ENCODE measurements at regions not wholly inside any gene's neighbourhood (a gene's known extent, or its start where the extent isn't known, plus 50 kb on each side); places are given as distances from the start of the nearest gene placed in this dataset.
"Not testable (repeated sequence)": the region's sequence is repeated elsewhere in the genome, so short reads cannot be mapped to it uniquely, and the experiment has no call there.

DNA sequence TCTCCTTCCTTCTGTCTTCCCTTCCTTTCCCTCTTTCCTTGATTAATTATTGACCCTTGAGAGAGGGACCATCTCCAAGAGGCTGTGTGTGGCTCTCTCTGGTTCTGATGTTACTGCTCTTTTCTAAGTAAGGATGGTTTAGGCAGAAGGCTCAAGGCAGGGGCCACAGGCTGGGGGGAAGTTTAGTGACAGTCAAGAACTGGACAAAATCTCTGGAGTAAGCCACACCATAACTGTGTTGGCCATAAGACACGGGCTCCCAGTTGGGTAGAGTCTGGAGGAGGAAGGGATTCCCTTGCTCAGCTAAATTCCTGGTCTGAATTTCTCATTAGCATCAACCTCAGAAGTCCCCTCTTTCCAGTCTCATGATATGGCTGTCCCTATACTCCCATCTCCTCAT, 74.7 kb downstream of the BUD13 start:
- peak; percentile 41 for DNase-seq

DNA sequence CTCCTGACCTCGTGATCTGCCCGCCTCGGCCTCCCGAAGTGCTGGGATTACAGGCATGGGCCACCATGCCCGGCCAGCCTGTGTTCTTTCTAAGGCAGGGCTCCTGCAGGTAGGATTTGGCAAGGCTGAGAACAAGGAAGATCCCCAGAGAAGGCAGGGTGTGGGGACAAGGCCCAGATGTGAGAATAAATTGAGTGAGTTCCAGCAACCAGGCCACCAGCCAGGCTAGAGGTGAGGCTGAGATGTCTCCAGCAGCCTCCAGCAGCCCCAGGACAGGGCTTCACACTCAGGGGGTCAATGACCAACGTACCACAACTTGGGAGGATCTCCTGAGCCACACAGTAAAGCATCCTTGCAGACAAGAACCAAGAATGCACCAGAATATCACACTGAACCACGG, 75.1 kb downstream of the BUD13 start:
- DNase-seq = no peak

DNA sequence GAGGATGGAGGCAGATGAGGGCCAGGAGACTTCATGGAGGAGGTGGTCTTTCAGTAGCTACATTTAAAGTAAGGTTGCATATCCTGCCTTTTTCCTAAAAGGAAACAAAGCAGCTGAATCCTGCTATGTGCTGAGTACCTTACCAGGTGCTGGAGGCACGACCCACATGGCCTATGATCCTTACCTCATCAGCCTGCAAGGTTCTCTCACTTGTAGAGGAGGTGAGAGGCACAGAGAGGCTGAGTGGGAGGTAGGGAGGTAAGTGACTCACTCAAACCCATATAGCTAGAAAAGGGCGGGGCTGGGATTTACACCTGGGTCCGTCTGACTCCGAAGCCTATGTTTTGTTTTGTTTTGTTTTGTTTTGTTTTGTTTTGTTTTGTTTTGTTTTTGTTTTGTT, 75.8 kb downstream of the BUD13 start:
- DNase-seq = peak; percentile 57

DNA sequence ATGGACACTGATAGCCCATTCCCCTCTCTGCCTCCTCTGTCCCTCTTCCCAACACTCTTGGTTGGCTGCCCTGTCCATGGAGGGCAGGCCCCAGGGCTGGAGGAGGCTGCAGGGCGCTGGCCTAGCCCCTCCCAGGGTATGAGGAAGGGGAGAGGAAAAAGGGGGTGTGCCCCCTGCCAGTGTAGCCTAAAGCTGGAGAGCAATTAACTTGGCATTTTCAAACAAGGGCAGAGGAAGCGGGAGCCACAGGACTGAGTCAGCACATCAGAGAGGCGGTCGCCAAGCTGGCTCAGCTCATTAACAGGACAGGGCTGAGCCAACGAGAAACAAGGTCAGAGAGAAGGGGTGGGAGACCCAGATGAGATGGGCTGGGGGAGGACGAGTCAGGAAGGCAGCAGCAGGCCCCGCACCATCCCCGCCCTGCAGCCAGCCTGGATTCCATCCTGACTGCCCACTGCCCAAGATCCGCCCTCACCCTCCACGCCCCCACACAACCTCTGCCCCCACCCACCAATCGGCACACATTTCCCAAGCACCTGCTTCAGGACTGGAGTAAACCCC, 76.3 kb downstream of the BUD13 start:
- DNase-seq = peak; percentile 88

DNA sequence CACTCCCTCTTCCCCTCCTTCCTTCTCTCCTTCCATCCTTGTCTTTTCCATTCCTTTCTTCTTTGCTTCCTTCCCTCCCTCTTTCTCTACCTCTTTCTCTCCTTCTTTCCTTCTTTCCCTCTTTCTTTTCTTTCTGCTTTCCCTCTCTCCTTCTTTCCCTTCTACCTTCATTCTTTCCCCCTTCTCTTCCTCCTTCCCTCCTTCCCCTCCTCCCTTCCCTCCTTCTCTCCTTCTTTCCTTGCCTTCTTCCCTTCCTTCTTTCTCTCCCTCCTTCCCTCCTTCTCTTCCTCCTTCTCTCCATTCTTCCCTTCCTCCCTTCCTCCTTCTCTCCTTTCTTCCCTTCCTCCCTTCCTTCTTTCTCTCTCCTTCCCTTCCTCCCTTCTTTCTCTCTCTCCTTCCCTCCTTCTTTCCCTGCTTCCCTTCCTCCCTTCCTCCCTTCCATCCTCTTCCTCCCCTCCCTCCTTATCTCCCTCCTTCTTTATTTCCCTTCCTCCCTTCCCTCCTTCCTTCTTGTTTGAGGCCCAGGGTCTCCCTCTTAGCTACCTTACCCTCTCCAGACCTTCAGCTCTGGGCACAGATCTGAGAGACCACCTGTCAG, 77.0 kb downstream of the BUD13 start:
- no peak for DNase-seq

DNA sequence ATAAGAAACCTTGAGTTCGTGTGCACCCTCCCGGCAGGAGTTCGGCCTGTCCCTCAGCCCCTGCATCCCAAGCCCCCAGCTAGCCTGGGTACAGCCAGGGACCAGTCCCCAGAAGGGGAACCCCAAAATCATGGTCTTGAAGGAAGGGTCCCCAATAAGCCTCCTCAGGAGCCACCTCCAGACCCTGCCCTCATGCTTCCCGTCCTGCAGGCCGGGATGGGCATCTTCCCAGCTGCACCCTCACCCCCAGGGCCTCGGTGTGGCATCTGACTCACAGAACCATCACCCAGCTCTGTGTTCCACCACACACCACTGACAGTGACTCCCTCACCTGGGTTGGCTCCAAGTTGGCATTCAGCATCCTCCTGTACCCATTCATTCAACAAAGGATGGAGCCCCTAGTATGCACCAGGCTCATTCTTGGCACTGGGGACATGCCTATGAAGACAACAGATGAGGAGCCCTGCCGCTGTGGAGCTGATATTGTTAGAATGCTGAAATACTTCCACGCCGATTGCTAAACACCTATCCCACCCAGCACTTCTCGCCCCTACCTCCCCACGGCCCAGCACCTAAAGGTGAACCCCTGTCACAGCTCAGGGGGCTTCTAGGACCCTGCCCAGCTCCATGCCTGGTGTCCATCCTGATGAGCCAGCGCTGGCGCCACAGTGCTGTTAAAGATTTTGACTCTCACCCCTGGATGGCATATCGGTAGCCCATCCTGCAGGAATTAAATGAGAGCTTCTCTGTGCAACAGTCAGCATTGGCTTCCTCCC, 77.8 kb downstream of the BUD13 start:
- no peak for DNase-seq

DNA sequence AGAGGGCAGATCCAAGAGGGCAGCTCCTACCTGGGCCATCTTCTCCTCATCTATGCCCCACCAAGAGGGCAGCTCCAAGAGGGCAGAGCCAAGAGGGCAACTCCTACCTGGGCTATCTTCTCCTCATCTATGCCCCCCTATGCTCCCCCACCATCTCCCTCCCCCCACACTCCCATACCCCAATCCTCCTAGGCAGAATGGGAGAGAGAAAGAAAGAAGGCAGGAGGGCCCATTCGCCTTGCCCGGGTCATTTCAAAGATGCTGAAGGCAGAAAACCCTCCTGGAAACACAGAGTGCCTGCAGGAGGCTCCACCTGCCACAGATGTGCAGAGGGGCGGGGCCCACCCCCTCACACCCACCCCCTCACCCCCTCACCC, 78.5 kb downstream of the BUD13 start:
- no peak for DNase-seq

DNA sequence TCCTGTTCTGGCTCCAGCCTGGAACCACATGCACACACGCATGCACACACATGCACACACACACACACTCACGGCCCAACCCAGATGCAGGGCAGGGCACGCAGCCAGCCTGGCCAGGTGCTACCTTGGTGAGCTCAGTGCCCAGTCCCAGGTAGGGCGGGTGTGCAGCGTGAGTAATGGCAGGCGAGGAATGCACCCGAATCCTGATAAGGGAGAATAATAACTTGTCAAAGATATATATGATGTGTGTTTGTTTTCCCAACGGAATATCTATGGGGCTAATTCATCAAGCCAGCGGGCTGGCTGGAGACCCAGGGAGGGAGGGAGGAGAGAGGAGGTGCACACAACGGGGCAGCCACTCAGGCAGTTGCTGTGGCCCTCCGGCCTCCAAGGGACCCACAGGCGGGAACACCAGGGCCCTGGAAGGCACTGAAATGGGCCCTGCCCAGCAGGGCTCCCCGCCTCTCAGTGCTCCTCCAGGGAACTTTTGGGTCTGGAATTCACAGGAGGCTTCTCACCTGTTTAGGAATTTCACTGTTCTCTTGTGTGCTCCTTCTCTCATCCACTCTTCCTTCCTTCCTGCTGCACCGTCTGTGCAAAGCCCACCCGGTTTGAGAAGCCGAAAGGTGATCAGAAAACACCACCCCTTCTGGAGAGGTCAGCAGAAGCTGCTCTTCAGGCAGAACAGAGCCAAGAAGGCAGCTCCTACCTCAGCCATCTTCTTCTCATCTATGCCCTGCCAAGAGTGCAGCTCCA, 79.0 kb downstream of the BUD13 start:
- DNase-seq = no peak

DNA sequence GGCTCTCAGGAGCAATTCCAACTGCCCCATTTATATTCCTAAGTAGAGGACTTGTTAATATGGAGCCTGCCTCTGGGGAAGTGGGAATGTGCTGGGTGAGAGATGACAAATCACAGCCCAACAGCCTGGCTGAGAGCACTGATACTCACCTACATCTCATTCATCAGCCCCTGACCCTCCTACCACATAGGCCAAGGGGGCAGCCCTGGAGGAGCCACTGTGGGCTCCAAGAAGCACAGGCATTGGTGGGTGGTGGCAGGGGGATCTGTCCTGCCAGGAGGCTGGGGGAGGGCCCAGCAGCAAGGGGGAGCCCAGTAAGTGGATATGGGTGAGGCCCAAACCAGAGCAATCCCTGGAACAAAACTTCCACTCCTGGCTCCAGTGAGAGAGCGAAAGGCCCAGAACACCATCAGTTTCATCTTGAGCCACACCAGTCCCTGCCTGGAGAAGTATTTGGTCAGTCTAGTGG, 79.7 kb downstream of the BUD13 start:
- no peak for DNase-seq

DNA sequence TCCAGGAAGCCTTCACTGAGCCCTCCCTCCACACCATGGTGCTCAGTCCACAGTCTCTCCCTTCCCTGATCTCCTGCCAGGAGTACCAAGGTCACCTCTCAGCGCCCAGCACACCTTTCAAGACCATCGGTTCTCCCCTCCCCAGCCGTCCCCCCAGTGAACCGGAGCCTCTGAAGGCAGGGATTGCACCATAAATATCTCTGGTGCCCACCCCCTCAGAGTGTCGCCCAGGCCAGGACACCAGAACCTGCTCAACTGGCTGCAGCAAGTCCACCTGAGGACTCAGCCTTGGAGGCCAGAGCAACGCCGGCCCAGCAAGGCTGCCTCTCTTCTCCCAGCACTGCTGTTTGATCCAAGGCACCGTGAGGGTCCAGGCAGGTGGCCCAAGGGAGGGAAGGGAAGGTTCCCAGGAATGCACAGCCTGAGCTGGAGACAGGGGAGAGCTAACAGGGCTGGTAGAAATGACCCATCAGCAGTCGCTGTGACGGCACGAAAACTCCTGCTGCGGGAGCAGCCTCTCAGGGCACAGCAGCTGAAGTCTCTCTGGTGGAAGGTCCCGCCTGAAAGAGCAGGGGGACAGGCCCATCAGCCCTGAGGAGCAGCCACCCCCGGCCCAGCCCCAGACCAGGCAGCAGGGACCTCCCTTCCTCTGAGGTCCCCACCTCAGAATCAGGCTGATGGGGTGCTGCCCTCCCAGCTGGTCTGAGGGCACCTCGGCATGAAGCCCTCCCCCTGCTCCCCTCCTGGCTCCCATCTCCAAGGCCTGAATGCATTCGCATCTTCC, 80.3 kb downstream of the BUD13 start:
- DNase-seq = no peak

DNA sequence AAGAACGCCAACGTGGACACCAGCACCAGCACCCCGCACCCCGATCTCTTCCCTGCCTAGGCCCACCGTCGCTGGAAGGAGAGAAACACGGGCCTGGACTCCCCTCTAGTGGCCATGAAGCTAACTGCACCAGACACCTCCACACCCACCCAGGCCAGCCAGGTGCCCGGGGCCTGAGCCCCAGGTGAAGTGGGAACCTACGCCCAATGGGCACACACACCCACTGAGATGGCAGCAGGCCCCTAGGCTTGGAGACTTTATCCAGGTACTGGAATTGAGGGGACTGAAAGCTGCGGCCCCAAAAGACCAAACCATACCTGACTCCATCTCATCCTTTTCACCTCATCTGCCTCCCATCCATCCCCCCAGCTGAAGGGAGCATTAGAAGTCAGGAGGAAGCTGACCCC, 81.0 kb downstream of the BUD13 start:
- DNase-seq = peak; percentile 72

DNA sequence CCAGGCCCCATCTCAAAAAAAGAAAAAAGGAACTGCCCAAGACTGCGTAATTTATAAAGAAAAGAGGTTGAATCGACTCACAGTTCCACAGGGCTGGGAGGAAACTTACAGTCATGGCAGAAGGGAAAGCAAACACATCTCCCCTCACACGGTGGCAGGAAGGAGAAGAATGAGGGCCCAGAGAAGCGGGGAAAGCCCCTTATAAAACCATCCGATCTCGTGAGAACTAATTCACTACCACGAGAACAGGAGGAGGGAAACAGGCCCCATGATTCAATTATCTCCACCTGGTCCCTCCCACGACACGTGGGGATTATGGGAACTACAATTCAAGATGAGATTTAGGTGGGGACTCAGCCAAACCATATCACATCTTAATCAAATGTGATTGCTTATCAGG, 82.2 kb downstream of the BUD13 start:
- DNase-seq = no peak

DNA sequence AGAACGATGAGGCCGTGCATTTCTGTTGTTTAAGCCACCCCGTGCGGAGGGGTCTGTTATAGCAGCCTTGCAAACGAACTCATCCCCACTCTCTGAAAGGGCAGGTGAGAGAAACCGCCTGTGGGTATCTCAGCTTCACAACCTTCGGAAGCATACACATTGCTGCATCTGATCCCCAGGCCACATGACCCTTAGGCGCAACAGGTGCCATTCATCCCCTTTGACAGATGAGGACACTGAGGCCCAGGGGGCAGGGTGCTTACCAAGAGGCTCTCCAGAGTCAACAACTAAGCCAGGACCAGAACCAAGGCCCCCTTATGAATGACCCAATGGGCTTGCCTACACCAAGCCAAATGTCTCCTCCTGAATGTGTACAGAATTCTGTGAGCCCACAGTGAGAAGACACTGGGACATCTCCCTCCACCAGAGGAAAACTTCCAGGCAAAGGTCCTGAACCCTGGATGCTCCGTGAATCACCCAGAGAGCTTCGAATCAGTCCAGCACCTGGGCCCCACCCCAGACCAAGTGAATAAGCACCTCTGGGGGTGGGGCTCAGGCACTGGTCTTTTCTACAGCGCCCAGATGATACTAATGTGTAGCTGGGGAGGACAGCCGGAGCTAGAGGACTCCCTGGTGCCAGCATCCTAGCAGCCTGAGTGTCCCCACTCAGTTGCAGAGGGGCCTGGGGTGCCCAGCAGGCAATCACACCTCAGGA, 83.2 kb downstream of the BUD13 start:
- no peak for DNase-seq

DNA sequence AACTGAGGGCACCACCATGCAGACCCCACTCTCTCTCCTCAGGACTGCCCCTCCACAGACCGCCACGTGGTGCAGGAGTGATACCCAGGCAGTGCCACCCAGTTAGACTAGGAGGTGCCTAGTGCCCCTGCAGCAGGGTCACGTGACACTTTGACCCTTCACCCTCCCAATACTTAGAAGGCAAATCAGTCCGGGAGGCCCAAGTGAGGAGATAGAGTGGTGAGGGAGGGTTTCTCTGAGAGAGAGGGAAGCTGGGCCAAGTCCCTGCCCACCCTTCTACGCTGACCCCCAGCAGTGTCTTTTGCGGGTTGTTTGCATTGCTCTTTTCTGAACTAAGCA, 84.6 kb downstream of the BUD13 start:
- DNase-seq = no peak

DNA sequence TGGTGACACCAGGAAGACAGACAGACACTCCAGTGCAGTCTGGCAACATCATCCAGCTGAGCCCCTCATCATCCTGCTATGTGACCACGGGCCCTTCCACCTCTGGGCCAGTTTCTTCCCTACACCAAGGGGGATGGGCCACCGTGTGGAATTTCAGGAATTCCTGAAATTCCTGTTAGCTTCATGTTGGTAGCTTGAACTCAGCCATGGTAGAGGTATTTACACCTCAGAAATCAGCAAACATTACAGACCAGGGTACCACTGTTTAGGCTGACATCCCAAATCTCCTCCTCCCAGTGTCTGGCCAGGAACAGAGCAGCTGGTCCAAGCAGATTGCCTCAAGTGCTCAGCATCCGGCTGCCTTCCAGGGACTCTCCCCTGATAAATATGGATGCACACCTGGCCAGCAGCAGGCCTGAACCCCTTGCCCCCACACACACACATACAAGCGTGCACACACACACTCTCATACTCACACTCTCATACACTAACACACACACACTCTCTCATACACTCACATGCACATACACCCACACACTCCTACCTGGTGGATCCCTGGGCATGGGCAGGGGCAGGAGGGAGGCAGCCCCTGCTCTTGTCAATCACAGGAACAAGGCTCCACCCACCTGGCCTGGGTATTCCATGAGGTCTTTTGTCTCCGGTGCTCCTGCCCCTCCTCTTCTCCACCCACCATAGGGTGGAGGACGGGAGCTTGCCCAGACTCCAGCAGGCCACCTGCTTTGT, 85.2 kb downstream of the BUD13 start:
- DNase-seq = peak; percentile 86

DNA sequence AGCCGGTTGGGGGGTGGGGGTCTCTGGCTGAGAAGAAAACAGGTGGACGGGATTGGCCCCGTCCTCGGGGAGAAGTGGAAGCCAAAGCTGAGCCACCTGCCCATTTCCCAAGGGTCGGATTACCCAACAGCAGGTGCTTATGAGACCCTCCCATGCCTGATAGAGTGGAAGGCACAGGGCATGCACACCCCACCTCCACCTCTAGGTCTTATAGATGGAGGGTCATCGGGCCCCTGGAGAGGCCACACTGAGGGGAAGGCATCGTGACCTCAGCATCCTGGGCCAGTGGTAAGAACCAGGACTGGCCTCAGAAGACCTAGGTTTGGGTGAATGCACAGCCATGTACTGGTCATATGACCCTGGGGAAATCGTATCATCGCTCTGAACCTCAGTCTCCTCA, 85.9 kb downstream of the BUD13 start:
- no peak for DNase-seq

DNA sequence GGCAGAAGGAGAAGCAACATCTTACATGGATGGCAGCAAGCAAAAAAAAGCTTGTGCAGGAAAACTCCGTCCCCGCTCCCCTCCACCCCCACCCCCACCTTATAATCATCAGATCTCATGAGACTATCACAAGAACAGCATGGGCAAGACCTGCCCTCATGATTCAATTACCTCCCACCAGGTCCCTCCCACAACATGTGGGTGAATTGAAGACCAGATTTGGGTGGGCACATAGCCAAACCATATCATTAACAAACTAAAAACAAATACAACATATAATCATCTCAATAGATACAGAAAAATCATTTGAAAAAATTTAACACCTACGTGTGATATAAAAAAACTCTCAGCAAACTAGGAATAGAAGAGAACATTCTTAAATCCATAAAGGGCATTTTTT, 88.8 kb downstream of the BUD13 start:
- DNase-seq = no peak

DNA sequence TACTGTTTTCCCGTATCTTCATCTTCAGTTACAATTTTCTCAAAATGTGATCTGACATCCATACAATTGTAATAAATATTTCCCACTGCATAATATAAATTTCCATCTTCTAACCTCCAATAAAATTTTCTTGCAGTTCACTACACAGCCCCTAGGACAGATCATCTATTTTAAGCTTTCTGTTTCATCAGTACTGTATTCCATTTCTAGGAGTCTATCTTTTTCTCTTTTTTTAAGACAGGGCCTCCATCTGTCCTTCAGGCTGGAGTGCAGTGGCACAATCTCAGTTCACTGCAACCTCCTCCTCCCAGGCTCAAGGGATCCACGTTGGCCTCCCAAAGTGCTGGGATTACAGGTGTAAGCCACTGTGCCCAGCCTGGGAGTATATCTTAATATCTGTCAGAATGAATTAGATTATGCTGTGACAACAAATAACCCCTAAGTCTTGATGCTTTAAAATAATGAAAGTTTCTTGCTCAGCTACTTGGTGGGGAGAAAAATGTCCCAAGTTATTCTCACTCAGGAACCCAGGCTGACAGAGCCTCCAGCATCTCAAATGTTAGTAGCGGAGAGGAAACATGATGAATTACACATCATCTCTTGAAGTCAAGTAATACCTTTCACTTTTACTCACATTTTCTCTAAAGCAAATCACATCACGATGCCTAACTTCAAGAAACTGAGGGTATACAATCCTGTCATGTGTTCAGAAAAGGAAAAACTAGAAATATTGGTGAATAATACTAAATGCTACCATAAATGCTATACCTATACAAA, 92.2 kb downstream of the BUD13 start:
- DNase-seq = no peak

DNA sequence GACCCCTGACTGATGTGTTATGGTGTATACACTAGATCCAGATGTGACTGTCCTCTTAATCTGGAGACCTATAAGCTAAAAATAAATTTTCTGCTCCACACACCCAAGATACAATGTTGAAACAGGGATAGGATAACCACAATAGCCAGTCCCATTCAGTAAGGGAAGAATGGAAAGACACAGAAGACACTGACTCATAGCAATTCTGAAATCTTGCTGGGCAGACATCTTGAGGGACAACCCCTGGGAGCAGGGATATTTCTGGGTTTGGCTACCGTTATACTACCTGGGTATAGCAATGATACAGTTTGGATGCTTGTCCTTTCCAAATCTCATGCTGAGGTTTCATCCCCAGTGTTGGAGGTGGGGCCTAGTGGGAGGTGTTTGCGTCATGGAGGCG, 93.9 kb downstream of the BUD13 start:
- no peak for DNase-seq

DNA sequence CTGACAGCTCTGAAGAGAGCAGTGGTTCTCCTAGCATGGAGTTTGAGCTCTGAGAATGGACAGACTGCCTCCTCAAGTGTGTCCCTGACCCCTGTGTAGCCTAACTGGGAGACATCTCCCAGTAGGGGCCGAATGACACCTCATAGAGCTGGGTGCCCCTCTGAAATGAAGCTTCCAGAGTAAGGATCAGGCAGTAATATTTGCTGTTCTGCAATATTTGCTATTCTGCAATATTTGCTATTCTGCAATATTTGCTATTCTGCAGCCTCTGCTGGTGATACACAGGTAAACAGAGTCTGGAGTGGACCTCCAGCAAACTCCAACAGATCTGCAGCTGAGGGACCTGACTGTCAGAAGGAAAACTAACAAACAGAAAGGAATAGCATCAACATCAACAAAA, 105.5 kb downstream of the BUD13 start:
- not testable (repeated sequence) for DNase-seq
